GM21619 (cell line): ENCODE measurements at regions not wholly inside any gene's neighbourhood (a gene's known extent, or its start where the extent isn't known, plus 50 kb on each side); places are given as distances from the start of the nearest gene placed in this dataset.
"Not testable (repeated sequence)": the region's sequence is repeated elsewhere in the genome, so short reads cannot be mapped to it uniquely, and the experiment has no call there.

ENCODE experiments used
- ATAC-seq: cut with Tn5 transposase; IDR thresholded peaks from one replicate; pipeline ENCODE4 v1.9.1; 2021; ENCODE audit not compliant: unreplicated experiment

DNA sequence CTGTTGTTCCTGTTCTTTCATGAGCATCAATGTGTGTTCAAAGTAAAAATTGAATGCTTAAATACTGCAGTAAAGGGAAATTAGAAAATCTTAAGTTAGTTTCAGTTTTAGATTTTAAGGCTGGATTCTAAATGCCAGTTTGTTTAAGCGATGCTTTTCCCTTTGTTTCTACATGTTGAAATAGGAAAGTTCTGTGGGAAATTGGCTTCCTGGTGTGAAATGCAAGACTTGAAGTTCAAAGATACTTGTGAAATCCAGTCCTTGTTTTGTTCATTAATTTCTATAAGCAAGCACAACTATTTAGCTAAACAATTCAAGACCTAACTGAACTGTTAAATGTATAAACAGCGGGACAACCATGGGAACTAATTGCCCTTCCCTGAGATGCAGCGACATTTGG is 149.1 kb downstream of the LYPLAL1 start:
- ATAC-seq: no peak

DNA sequence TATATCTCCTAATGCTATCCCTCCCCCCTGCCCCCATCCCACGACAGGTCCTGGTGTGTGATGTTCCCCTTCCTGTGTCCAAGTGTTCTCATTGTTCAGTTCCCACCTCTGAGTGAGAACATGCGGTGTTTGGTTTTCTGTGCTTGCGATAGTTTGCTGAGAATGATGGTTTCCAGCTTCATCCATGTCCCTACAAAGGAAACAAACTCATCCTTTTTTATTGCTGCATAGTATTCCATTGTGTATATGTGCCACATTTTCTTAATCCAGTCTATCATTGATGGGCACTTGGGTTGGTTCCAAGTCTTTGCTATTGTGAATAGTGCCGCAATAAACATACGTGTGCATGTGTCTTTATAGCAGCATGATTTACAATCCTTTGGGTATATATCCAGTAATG is 146.9 kb downstream of the LYPLAL1 start:
- not testable (repeated sequence) for ATAC-seq

GRCh38 chr1:219318826-219319225 is 145.1 kb downstream of the LYPLAL1 start:
- ATAC-seq: no peak

DNA sequence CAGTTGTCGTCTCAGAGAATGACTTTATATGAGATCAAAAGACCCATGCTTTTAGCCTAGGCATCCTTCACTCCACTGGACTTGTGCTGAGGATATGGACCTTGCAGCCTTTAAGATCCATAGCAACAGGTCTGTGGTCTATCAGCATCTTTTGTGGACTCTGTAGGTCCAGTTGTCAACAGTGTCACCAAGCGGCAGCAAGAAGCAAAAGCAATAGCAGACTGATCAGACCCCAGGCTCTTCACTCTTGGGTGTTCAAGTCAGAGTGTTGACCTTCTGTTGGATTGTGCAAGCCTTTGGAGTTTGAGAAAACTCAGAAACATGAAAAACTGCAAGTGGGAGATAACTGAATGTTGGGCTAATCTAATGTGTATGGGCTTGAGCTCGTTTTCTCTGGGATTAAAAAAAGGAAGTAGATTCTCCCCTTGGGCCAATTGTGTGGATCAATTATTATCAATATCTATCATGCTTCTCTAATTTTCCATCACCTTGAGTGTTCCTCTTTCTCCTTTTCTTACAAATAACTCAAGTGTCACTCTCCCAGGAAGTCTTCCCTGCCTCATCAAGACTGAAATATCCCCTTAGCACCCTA is 144.2 kb downstream of the LYPLAL1 start:
- peak; percentile 94 for ATAC-seq

DNA sequence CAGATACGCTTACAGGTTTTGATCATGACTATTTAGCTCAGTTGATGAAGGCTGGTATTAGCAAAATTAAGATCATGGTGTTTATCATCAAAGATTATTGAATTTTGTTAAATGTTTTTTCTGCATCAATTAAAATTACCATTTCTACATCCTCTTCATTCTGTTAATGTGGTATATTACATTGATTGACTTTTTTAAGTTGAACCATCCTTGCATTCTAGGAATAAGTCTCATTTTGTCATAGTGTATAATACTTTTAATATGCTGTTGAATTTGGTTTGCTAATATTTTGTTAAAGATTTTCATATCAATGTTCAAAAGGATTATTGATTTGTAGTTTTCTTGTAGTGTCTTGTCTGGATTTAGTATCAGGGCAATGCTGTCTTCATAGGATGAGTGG is 142.4 kb downstream of the LYPLAL1 start:
- ATAC-seq: no peak

DNA sequence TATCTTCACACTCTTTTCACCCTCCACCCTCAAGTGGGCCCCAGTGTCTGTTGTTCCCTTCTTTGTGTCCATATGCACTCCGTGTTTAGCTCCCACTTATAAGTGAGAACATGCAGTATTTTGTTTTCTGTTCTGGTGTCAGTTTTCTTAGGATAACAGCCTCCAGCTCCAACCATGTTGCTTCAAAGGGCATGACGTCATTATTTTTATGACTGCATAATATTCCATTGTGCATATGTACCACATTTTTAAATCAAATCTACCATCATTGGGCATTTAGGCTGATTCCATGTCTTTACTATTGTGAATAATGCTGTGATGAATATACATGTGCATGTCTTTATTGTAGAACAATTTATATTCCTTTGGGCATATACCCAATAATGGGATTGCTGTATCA is 140.3 kb downstream of the LYPLAL1 start:
- ATAC-seq: no peak

GRCh38 chr1:219312967-219313366 is 139.3 kb downstream of the LYPLAL1 start:
- ATAC-seq: no peak

GRCh38 chr1:219310181-219310728 is 136.6 kb downstream of the LYPLAL1 start:
- no peak for ATAC-seq

DNA sequence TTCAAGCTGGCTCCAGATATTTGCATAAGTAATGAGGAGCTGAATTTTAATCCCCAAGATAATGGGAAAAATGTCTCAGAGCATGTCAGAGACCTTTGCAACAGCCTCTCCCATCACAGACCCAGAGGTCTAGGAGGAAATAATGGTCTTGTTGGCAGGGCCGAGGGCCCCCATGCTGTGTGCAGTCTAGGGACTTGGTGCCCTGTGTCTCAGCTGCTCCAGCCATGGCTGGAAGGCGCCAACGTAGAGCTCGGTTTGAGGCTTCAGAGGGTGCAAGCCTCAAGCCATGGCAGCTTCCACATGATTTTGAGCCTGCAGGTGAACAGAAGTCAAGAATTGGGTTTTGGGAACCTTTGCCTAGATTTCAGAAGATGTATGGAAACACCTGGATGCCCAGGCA is 134.7 kb downstream of the LYPLAL1 start:
- ATAC-seq: no peak

GRCh38 chr1:219304227-219305226 is 130.8 kb downstream of the LYPLAL1 start:
- no peak for ATAC-seq

DNA sequence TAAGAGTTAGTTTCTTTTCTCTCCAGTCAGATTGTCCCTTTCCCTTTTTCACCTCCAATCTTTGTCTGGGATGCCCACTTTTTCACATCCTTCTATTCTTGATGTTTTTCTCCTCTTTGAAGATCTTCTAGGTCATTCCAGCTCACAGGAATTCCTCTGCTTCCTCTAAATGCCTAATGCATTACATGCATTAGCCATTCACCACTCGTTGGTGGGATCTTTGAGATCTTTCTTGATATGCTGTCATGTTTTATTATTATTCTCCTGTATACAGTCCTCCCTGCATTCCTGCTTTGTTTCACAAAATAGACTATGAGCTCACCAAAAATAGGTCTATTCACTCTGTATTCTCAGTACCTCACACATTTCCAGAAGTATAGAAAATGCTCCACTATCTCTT is 129.0 kb downstream of the LYPLAL1 start:
- no peak for ATAC-seq

GRCh38 chr1:219299420-219299819 is 125.7 kb downstream of the LYPLAL1 start:
- no peak for ATAC-seq

- no peak for ATAC-seq
Observed at GRCh38 chr1:219298571-219299148, 125.0 kb downstream of the LYPLAL1 start.

GRCh38 chr1:219296430-219297355 is 123.0 kb downstream of the LYPLAL1 start:
- no peak for ATAC-seq

DNA sequence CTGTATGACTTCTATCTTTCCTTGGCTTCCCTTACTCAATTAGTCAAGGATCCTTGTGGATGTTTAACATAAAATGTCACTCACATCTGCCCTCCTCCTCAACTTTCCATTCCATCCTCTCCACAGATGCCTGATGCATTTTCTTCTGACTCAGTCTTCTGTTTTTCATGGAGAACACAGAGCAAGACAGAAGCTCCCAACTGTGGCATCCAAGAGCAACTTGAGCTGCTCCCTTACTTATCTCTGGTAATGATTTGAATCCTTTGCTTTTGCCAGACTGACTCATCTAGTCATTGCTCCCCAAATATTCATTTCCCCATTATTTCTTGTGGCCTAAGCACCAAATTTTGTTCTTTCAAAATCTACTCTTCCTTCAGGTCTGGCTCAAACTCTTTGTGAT is 120.6 kb downstream of the LYPLAL1 start:
- ATAC-seq: no peak

DNA sequence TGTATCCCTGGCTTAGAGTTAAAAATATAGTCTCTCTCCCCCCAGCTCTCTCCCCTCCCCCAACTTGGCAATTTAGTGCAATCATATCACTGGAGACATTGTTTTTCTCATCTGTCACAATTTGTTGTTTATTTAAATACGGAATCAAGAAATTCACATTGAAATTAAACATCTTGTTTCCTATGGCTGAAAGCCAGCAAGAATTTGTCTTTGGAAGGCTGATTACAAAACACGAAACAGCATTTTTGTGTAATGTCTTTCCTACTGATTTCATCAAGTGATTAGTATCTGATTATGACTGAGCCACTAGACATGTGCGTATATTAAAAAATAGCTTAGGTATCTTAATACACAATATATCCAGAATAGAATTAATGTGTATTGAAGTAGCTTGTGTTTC is 119.7 kb downstream of the LYPLAL1 start:
- ATAC-seq: no peak

GRCh38 chr1:219292999-219293398 is 119.3 kb downstream of the LYPLAL1 start:
- ATAC-seq: no peak

DNA sequence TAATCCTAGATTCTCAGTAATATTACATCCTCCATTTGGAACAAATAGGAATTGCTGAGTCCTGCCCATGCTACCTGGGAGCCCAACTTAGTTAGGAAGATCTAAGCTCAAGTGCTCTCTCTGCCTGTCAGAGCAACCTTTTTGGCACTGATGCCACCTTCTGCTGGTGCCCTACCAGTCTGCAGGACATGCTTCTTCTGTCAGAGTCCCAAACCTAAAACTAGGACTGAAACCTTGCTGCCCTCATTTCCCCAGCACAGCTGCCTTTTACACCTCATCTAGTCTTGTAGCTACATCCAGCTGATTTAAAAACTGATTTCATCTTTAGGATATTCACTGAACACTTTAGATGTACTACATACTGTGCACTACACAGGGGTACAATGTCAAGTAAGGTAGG is 118.7 kb downstream of the LYPLAL1 start:
- no peak for ATAC-seq

DNA sequence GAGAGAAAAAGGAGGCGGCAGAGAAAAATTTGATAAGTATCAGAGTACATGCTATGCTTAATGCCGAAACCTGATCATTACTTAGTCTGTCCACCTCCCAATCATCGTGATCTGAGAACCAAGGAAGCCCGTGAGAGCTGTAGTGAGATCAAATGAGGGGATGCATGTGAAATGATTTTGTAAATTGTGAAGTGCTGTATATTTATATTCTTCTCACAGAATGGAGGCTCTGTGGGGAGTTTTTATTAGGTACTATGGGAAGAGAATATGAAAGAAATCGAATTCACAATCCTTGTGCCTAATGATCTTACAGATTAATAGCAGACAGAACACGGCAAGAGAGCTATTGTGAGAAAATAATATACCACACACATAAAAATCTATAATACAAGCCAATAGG is 115.5 kb downstream of the LYPLAL1 start:
- no peak for ATAC-seq

GRCh38 chr1:219283541-219283940 is 109.9 kb downstream of the LYPLAL1 start:
- ATAC-seq: no peak

DNA sequence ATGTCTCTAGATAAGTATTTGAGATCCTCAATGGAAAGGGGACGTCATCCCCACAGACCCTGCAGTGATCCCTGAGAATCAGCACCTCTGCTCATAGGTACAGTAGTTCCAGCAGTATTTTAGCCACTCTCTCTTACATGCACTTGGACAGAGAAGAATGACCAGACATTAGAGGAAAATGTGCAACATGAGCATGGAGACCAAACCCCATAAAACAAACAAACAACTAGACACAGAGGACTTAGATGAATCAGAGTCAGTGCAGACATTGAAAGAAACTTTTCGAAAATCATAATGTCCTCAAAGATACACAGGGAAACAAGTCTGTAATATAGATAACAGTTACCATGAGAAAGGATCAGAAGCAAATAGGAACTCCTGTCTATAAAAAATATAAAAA is 108.2 kb downstream of the LYPLAL1 start:
- ATAC-seq: no peak
